SJCRH30 (cell line): ENCODE measurements at regions not wholly inside any gene's neighbourhood (a gene's known extent, or its start where the extent isn't known, plus 50 kb on each side); places are given as distances from the start of the nearest gene placed in this dataset.
"Not testable (repeated sequence)": the region's sequence is repeated elsewhere in the genome, so short reads cannot be mapped to it uniquely, and the experiment has no call there.

Source experiments
- DNase-seq, 2 experiments: peaks; one replicate each; pipeline ENCODE4 v3.0.0-alpha.2; 2015 to 2020
- H3K27ac ChIP-seq: fragments of 250-450 bp; sonication (Bioruptor Pico); 2 replicates; pipeline ENCODE4 v1.5.1; 2020; ENCODE audit warnings: mild to moderate bottlenecking, moderate library complexity
- H3K27me3 ChIP-seq: fragments of 250-450 bp; sonication (Bioruptor Pico); 2 replicates; pipeline ENCODE4 v1.5.1; 2020; ENCODE audit warnings: mild to moderate bottlenecking, moderate library complexity
- H3K36me3 ChIP-seq: fragments of 250-450 bp; sonication (Bioruptor Pico); 2 replicates; pipeline ENCODE4 v1.5.1; 2020; ENCODE audit warnings: mild to moderate bottlenecking, moderate library complexity
- H3K4me1 ChIP-seq: fragments of 250-450 bp; sonication (Bioruptor Pico); 2 replicates; pipeline ENCODE4 v1.5.1; 2020; ENCODE audit warnings: mild to moderate bottlenecking, moderate library complexity
- H3K4me3 ChIP-seq: fragments of 250-450 bp; sonication (Bioruptor Pico); 2 replicates; pipeline ENCODE4 v1.5.1; 2020; ENCODE audit warnings: mild to moderate bottlenecking, moderate library complexity
- H3K9me3 ChIP-seq: fragments of 250-450 bp; sonication (Bioruptor Pico); replicated peaks from 2 replicates; pipeline ENCODE4 v1.5.1; 2020; ENCODE audit warnings: mild to moderate bottlenecking, moderate library complexity

DNA sequence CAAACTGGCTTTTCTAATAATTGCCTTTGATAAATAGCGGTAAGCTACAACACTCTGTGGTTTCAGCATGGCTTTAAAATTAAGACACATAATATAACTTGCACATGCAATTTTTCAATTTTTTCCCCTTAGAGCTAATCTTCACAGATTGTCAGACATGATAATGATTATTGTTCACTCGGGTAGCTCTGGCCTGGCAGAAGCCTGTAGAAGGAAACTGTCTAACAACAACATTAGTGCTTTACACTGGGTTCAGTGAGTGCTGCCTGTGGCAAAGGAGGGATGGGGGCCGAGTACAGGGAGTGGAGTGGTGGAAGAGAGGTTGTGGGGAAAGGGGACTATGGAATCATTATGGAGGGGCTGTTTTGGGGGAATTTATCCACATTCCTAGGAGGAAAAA lies 67.2 kb upstream of the AUTS2 start:
- Histone ChIP-seq H3K4me1 (no peaks in the 10 kb centered on the region), H3K4me3 (no peak overlapping the region), H3K27me3 (no peaks in the 10 kb centered on the region), H3K9me3 (no peaks in the 10 kb centered on the region), H3K36me3 (no peaks in the 10 kb centered on the region), H3K27ac (no peak overlapping the region)
- no peak for DNase-seq

DNA sequence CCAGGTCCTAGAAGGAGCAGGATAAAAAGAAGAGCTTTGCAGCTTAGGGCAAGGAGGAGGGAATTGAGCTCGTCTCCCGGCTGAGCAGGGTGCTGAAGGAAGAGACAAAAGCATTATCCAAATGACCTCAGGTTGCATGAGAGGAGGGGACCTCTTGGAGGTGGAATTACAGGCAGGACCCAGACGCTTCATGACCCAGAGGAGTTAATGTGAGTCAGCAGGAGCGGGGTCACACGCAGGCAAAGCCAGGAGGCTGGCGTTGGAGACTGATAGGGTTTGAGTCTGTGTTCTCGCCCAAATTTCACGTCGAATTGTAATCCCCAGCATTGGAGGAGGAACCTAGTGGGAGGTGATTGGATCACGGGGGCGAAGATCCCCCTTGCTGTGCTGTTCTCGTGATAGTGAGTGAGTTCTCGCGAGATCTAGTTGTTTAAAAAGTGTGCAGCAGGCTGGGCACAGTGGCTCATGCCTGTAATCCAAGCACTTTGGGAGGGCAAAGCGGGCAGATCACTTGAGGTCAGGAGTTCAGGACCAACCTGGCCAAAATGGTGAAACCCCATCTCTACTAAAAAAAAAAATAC lies 63.7 kb upstream of the AUTS2 start:
- no peak for DNase-seq
- Histone ChIP-seq H3K36me3 (no peaks in the 10 kb centered on the region), H3K27ac (no peak overlapping the region), H3K4me1 (no peaks in the 10 kb centered on the region), H3K4me3 (no peak overlapping the region), H3K27me3 (no peaks in the 10 kb centered on the region), H3K9me3 (no peaks in the 10 kb centered on the region)

DNA sequence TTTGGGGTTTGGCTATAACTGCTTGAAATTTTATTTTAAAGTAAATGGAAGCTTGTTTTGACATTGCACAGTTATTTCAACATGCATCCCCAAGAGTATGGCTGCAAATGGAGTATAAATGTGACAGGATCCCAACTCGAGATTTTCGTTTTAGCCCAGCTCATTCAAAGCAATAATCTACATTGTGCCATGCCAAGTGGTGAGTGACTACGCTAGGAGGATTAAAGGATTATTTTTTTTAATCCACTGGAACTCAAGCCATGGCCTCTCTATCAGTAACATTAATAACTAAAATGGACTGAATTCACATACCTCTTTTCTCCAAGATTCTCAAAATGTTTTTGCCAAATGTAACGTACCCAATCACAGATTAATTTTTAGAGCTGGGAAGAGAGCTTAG lies 60.6 kb upstream of the AUTS2 start:
- Histone ChIP-seq H3K4me1 (no peaks in the 10 kb centered on the region), H3K27me3 (no peaks in the 10 kb centered on the region), H3K27ac (no peak overlapping the region), H3K36me3 (no peaks in the 10 kb centered on the region), H3K9me3 (no peaks in the 10 kb centered on the region), H3K4me3 (no peak overlapping the region)
- no peak for DNase-seq

GRCh38 chr7:69539531-69539930 lies 58.7 kb upstream of the AUTS2 start:
- Histone ChIP-seq H3K4me1 (no peaks in the 10 kb centered on the region), H3K36me3 (no peaks in the 10 kb centered on the region), H3K27ac (no peak overlapping the region), H3K27me3 (no peaks in the 10 kb centered on the region), H3K9me3 (no peaks in the 10 kb centered on the region), H3K4me3 (no peak overlapping the region)
- DNase-seq: no peak

DNA sequence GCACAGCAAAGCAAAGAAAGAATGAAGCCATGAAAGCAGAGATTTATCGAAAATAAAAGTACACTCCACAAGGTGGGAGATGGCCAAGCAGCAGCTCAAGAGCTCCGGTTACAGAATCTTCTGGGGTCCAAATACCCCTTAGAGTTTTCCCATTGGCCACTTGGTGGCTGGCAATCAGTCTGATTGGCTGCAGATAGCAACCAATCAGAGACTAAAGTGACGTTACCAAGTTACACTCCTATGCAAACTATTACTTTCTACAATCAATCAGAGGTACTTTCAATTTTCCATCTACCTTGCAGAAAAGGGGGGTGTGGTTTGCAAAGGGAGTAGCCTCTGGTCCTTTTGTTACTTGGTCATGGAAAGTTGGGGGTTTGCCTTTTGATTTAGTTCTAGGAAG lies 58.0 kb upstream of the AUTS2 start:
- no peaks in the 10 kb centered on the region for H3K36me3 ChIP-seq
- H3K4me1 ChIP-seq: no peaks in the 10 kb centered on the region
- no peak overlapping the region for H3K27ac ChIP-seq
- H3K27me3 ChIP-seq: no peaks in the 10 kb centered on the region
- H3K4me3 ChIP-seq: no peak overlapping the region
- no peak for DNase-seq
- H3K9me3 ChIP-seq: no peaks in the 10 kb centered on the region

GRCh38 chr7:69541779-69542432 lies 56.4 kb upstream of the AUTS2 start:
- not testable (repeated sequence) for H3K36me3 ChIP-seq

DNA sequence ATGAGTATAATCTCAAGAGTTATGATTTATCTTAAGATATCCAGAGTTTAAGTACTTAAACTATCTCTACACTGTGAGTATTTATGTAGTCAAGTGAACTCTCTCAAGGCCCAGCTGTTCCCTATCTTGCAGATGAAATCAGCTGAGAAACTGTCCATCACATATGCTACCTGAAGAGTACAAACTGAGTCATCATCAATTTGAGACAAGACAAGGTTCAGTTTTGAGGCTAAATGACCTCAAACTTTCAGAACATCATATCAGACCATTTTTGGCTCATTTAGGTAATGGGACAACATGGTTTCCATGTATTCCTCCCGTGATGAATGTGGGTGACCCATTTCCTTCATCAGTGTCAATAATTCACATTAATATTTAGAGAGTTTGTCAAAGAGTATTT lies 53.1 kb upstream of the AUTS2 start:
- Histone ChIP-seq H3K36me3 (no peaks in the 10 kb centered on the region), H3K27me3 (no peaks in the 10 kb centered on the region), H3K4me1 (no peaks in the 10 kb centered on the region), H3K4me3 (no peak overlapping the region), H3K9me3 (no peaks in the 10 kb centered on the region), H3K27ac (no peak overlapping the region)
- DNase-seq: no peak

More at GRCh38 chr7:69541779-69542432, 56.4 kb upstream of the AUTS2 start:
- H3K4me3 ChIP-seq, H3K9me3 ChIP-seq, DNase-seq, H3K4me1 ChIP-seq, H3K27me3 ChIP-seq, H3K27ac ChIP-seq: not testable (repeated sequence)
